NCI-H2107 (cell line): ENCODE measurements at regions not wholly inside any gene's neighbourhood (a gene's known extent, or its start where the extent isn't known, plus 50 kb on each side); places are given as distances from the start of the nearest gene placed in this dataset.

Experiments
- DNase-seq: peaks from one replicate; lab custom pipeline; 2025; lab: John Stamatoyannopoulos, UW

GRCh38 chr1:170271430-170272161 lies 125.8 kb downstream of the NTMT2 start:
- no peak for DNase-seq

GRCh38 chr1:170273291-170274130 lies 127.8 kb downstream of the NTMT2 start:
- no peak for DNase-seq

GRCh38 chr1:170274131-170274501 lies 128.4 kb downstream of the NTMT2 start:
- DNase-seq: no peak

- no peak for DNase-seq
These were observed 132.2 kb downstream of the NTMT2 start for GRCh38 chr1:170277985-170278384.

GRCh38 chr1:170284016-170284415 lies 138.3 kb downstream of the NTMT2 start:
- no peak for DNase-seq

GRCh38 chr1:170284512-170284911 lies 138.8 kb downstream of the NTMT2 start:
- no peak for DNase-seq

GRCh38 chr1:170284951-170285350 lies 139.2 kb downstream of the NTMT2 start:
- no peak for DNase-seq

GRCh38 chr1:170288155-170288554 lies 142.4 kb downstream of the NTMT2 start:
- DNase-seq: no peak

DNA sequence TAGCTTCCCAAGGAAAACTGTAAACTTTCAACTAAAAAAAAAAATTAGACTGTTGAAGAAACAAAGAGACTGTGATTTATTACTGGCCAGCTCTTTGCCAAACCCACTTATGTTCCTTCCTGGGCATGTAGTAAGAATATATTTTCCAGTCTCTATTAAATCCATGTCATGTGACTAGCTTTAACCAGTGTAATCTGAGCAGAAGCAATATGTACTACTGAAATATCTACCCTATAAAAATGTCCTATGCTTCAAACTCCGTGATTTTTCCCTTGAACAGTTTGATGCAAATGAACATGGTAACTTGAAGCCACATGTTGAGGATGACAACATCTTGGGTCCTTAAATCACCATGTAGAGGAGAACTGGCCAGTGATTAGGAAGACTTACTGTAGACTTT lies 144.5 kb downstream of the NTMT2 start:
- no peak for DNase-seq

GRCh38 chr1:170290991-170291390 lies 145.2 kb downstream of the NTMT2 start:
- DNase-seq: no peak

- no peak for DNase-seq
These were observed 145.8 kb downstream of the NTMT2 start for GRCh38 chr1:170291516-170291915.

- DNase-seq: no peak
These were observed 150.5 kb downstream of the NTMT2 start for GRCh38 chr1:170296211-170296610.

GRCh38 chr1:170296642-170297041 lies 150.9 kb downstream of the NTMT2 start:
- no peak for DNase-seq

GRCh38 chr1:170301596-170301995 lies 155.8 kb downstream of the NTMT2 start:
- no peak for DNase-seq

DNA sequence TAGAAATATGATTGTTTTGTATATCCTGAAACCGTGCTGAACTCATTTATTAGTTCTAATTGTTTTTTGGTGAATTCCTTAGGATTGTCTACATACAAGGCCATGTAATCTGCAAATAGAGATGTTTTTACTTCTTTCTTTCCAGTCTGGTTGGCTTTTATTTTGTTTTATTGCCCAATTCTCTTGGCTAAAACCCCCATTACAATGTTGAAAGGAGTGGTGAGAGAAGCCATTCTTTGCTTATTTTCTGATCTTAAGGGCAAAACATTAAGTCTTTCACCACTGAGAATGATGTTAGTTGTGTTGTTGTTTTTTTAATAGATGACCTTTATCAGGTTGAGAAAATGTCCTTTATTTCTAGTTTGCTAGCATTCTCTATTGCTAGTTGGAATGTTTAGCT lies 157.3 kb downstream of the NTMT2 start:
- DNase-seq: no peak

DNA sequence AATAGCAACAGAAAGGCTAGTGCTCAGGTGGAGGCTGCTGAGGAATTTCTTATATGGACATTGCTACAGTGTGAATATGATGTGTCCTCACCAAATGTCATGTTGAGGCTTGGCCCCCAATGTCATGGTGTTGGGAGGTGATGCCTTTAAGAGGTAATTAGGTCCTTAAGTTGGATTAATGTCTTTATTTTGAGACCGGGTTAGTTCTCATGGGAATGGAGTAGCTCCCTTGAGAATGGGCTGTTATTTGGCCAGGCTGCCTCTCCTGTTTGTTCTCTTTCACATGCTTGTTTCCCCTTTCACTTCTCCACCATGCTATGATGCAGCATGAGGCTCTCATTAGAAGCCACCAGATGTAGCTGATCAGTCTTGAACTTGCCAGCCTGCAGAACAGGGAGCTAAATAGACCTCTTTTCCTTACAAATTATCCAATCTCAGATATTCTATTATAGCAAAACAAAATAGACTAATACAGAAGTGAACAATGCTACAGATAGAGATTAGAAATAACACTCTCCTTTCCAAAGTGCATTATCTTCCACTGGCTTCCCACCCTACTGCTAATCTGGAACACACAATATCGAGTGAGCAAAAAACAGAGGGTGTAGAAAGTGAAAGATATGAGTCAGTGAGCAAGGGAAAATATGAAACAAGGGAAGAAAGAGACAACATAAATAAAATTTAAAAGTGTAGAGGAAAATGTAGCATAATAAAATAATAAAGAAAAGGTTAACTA lies 160.2 kb downstream of the NTMT2 start:
- no peak for DNase-seq

DNA sequence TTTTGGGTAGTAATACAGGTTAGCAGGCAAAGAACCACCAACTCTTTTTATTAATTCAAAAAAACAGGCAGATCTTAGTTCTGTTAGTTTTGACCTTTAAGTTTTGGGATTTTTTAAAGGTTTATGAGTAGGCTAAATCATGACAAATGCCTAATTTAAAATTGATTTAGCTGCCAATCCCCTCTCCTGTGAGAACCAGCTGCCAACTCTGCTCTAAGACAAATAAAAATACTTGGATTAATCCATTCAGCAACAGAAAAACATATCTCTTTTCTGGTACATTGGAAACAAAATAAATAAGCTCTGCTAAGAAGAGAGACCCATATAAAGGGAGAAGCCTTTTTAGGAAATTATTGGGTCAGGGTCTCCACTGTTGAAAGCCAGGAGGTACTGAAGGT lies 160.8 kb downstream of the NTMT2 start:
- no peak for DNase-seq

- DNase-seq: no peak
These were observed 161.2 kb downstream of the NTMT2 start for GRCh38 chr1:170306948-170307347.

- DNase-seq: no peak
These were observed 161.7 kb downstream of the NTMT2 start for GRCh38 chr1:170307426-170307825.

DNA sequence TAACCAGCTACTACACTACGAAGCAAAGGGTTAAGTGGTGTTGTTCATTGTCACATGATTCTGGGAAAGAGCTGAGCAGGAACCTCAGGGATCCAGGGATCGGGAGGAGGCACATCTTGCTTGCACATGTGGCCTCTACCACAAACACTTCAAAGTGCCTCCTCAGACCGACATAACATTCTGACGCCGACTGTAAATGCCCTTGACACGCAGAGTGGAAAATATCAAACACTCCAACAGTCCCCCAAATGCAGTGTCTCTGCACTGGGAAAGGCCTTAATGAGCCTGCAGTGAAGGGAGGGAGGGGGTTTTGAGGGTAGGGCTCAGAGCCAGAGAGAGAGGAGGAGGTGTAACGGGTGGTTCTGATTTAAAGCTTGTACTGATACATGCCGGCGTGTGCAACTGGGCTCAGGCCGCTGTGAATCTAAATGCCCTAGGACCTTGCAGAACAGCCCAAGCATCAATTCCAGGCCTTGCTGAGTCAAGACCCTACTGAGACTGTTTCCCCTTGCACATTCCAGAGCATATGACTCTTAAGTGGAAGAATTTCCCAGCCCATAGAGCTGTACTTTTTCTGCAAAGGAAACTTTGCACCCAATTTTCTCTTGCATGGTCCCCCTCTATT lies 163.7 kb downstream of the NTMT2 start:
- no peak for DNase-seq

DNA sequence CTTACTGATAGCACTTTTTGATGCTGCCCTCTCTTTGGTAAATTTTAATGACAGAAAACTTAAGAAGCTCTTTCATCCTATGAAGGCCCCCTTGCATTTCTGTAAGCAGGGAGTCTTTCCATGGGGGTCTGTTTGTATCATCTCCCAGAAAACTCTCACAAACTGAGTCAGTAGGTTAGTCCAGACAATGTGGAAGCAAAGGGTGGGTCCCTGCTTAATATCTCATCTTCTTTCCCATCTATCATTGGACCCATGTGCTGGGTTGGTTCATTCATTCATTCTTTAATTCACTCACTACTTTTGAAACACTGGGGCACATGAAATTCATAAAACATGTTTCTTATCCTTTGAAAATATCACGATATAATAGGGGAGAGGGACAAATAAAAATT lies 164.3 kb downstream of the NTMT2 start:
- no peak for DNase-seq

- DNase-seq: no peak
These were observed 165.2 kb downstream of the NTMT2 start for GRCh38 chr1:170310951-170311350.
